Nucleus accumbens (tissue), 56 donors: ENCODE measurements at regions not wholly inside any gene's neighbourhood (a gene's known extent, or its start where the extent isn't known, plus 50 kb on each side); places are given as distances from the start of the nearest gene placed in this dataset.

ENCODE experiments used
- DNase-seq, 56 donors: peaks; one replicate each; lab custom pipeline; 2025; lab: John Stamatoyannopoulos, UW

DNA sequence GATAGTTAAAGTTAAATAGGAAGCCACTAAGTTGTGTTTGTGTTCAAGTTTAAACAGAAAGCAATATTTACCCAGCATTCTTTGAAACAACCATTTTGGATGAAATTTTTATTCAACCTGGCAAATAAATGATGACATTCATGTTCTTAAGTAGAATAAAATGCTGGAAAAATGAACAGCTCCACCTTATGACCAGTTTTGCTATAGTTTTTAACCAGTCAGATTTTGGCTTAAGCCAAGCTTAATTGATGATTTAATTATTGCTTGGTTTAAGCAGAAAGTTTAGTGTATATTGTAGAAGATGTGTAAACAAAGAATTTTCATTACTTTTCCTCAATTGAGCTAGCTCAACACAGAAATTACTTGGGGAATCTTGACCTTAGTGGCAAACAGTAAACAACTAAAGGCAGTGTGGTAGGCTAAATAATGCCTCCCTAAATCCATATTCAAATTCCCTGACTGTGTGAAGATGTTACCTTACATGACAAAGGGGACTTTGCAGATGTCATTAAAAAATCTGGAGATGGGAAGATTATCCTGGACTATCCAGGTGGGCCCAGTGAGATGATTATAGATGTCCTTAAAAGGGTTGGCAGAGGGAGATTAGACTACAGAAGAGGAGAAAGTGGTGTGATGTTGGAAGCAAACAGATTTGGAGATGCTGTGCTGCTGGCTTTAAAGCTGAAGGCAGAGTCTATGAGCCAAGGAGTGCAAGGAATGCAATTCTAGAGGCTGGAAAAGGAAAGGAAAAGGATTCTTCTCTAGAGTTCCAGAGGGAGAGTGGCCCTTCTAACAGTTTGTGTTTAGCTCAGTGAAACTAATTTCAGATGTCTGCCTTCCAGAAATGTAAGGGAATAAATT lies 448.6 kb upstream of the GOLIM4 start:
- no peak for DNase-seq

DNA sequence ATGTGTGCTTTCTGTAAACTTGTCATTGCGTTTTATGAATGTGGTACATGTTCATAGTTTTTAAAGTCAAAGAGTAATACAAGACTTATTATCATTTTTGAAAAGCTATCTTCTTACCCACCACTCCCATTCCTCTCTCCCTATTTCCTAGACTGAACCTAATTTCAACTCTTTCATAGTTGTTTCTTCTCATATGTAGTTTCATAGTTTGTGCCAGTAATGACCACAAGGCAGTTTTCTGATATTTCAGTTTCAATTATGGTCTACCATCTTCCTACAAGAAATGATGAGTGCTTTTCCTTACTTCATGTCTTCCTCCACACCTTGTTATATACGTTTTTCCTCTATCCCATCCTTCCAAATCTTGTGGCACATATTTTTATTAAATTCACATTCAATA lies 445.0 kb upstream of the GOLIM4 start:
- DNase-seq: no peak

DNA sequence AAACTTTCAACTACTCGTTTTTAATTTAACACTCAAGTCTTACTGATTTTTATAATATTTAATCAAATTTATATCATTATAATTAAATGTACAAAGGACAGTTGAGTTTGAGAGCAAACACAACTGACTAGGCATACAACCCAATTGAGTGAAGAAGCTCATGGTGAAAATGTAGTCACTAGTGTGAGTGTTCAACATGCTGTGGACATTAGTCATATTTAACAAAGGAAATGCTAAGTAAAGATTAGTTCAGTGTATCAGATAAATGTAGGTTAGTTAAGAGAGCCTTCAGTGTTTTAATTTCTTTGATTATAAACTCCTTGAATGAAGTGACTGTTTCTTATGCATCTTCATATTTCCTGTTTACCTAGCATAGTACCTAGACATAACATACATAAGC lies 444.2 kb upstream of the GOLIM4 start:
- DNase-seq: no peak

DNA sequence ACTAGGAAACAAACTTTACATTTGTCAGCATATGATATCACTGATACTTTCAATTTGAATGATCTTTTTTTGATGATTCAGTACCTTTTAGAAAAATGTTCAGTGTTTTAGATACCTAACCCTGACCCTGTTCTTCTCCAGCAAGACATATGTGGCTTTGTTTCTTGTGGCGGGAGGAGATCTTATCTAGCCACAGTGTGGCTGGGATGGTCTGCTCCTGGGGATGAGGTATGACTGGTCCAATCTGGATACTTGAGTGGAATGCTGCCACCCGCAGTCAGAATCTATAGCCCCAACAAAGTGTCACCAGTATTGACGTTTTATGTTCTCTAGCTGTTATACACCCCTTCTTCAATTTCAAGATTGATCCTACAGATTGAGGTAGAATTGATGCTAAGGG lies 439.0 kb upstream of the GOLIM4 start:
- DNase-seq: no peak

DNA sequence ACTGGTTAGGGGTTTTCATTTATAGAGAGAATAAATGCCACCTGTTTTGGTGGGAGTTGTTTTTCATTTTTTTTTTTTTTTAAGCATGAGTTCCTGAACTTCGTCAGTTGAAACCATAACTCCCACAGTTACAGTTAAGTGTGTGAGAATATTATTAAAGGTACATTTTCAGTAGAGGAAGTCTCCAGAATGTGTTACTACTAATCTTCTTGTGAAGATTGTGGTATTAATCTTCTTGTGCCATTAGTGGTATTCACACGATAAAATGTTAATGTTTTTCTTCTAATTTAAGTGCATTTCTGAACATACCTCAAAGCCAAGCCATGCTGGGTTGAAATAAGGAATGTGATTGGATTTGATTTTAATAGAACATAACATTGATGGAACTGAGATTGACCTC lies 437.9 kb upstream of the GOLIM4 start:
- DNase-seq: no peak

DNA sequence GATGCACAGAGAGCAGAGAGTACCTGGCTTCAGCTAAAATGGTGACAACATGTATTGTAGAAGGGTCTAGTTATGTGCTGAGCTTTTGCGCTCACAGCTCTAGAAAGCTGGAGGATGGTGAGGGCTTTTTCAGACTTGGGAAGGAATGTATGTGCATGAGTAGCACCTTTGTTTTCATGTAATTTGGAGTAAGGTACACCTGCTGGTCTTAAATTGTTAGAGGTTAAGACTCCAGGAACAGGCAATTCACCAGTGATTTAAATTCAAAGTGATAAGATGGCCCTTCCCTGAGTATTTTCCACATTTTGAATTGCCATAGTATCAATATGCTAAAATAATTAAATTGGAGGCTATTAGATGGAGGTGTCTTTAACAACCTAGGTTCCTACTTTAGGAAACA lies 436.4 kb upstream of the GOLIM4 start:
- no peak for DNase-seq

DNA sequence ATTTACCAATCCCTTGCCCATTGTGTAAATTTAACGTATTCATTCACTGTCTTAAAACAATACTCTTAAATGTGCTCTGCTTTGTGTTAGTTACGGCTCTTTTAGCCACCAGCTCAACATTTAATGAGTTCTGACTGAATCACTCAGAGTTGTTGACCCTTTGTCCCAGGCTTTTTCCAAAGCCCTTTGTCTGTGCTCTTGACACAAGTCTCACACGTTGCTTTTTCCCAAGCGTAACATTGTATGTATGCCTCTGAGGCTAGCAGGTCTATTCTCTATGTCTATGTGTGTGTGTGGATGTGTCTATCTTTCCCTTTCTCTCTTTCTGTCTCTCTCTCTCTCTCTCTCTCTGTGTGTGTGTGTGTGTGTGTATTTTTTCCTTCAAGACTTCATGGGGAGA lies 435.4 kb upstream of the GOLIM4 start:
- DNase-seq: no peak

DNA sequence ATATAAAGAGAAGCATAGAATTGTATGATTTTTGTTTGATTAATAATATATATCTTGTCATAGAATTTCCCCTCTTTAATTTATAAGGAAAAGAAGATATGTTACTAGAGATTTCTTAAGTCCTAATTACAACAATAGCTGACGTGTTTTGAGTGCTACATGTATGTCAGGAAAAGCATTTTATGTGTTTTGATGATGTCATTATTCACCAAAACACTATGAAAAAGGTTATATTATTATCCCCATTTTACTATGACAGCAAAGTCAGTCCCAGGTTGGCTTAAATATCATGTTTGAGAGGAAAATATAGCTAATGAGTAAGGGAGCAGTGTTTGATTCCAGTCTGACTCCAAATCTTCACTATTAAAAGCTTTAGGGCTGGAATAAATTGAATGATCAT lies 428.4 kb upstream of the GOLIM4 start:
- no peak for DNase-seq

DNA sequence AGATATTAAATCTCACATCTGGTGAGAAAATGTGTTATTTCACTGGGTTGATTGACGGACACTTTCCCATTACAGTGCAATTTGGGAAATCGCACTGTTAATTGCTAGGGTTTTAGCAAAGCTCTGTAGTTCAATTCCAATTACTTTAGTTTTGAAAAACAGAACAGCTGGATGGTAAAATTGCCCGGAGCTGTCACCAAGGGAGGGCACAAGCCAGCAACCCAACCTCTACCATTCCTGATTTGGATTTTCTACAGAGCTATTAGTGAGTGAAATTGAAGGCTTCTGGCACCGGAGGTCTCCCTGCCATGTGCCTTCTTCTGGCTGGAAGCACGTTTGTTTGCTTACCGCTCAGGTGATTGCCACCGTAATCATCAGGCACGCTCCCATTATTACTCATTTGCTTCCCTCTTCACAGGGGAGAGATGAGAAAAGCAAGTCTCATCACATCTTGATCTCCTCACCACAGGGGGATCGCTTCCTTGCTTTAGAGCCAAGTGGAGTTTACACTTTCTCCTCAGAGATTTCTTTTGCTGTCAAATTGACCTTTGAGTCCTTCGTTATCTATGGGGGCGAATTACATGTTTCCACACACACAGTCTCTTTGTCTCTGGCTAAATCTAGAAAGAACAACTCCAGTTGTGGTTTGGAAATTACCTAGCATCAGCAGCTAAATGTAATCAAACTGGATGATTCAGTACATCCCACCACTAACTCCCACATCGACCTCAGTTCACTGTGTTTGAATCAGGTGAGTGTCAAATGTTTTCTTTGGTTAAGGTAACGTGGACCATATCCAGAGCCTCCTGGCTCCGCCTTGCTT lies 421.7 kb upstream of the GOLIM4 start:
- DNase-seq: peak in 8 of 56 donors; percentile 3 to 38 (median 14)

DNA sequence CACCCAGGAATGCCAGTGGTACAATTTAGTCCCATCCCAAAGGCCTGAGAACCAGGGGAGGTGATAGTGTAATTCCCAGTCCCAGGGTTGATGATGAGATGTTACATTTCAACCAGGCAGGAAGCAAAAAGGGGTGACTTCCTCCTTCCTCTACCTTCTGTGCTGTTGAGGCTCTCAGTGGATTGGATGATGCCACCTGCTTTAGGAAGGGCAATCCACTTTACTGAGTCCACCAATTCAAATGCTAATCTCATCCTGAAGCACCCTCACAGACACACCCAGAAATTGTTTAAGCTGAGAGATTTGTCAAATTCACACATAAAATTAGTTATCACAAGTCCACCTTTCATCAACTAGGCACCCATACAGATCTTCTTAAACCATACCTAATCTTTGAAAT lies 418.5 kb upstream of the GOLIM4 start:
- no peak for DNase-seq

DNA sequence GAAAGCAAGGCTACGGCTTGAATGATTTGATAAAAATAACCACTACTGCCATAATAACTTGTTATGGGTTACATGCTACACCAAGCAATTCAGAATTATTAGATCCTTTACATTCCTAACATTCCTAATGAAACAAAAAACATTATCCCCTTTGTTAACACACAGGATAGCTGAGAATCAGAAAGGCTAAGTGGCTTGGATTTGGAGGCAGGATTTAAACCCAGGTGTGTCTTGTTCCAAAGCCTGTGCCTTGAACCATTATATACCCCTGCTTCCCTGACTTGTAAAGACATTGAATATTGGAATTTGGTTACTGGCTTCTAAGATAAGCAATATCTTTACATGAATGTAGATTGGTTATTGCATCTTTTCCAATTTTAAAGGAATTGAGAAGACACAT lies 417.1 kb upstream of the GOLIM4 start:
- no peak for DNase-seq

DNA sequence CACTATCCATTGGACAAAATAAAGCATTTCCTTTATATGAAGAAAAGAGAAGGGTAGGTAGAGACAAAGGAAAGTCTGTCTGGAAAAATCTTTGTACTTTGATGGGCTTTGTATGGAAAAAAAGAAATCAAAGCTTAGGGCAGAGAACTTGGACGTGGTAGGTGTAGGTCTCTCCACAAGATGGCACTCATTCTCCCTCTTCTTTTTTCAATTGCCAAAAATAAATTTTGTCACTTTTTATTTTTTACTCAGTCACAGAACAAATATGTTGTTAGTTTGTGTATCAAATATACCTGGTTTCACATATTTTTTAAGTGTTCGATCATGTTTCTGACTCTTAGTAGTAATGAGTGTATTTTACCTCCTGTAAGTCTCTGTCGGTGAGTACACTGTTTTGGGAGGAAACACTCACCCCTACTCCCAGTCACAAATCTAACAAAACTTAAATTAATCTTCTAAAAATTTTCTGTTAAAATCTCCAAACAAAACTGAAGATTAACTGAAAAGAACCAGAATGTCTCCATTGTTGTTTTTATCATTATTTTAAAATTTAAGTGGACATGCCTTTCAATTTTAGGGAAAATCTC lies 415.8 kb upstream of the GOLIM4 start:
- DNase-seq: no peak

DNA sequence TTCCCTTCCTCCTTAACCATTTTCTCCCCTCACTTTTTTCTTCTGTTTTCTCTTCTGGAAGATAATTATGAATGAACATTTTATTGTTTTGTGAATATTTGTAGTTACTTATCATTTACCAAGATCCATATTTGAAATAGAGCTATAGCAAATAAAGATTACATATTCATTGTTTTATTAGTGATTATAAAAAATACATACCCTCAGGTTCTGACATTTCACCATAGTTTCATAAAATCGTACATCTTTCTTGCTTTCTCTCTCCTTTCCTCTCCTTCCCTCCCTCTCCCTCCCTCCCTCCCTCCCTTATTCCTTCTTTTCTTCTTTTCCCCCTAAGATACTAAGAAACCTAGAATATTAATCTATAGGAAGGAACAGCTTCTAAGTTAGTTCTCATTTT lies 410.9 kb upstream of the GOLIM4 start:
- no peak for DNase-seq

DNA sequence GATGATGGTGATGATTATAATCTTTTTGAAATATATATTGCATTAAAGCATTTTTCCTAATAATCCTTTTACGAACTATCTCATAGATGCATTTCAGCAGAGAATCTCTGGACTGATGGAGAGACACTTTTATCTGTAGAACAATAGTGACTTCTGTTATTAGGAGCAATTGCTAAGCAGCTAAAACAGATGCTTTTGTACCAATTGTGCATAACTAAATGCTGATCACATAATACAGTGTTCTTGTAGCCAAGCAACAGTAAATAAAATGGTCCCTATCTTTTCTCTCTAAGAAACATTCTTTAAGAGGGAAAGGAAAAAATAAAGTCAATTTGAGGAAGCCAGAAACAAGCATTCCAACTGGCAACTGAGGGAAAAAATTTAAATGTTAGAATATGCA lies 405.8 kb upstream of the GOLIM4 start:
- DNase-seq: no peak

DNA sequence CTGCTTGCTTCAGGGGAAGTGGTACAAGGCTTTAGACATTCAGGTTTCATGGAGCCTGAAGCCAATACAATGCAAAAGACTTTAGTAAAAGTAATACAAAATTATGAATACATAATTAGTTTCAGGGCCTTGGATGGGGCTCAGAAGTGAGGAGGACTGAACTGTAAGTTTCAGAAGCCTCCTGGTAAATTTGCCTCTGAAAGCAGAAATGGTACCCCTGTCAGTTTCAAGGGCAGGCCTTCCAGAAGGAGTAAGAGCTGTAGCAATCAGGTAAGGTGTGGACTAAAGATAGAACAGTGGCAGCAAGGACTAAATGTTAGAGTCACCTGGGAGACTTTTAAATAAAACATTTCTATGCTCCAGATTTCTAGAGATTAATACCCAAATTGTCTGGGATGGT lies 402.5 kb upstream of the GOLIM4 start:
- no peak for DNase-seq

DNA sequence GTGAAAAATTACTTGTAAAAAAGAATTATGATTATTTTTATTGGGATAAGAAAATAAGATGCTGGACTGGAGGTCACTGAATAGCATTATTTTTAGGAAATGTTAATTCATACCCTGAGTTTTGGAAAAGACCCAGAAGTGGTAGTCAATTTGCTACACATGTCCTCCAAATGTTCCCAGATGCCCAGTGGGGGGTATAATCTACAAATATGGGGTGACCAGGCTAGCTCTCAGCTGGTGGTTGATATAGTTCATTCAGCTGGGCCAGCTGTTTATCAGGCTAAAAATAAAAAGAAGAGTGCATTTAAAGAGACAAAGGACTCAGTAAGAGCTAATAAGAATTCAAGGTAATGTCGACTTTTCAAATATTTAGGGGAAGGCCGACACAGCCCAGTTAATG lies 402.0 kb upstream of the GOLIM4 start:
- DNase-seq: no peak

DNA sequence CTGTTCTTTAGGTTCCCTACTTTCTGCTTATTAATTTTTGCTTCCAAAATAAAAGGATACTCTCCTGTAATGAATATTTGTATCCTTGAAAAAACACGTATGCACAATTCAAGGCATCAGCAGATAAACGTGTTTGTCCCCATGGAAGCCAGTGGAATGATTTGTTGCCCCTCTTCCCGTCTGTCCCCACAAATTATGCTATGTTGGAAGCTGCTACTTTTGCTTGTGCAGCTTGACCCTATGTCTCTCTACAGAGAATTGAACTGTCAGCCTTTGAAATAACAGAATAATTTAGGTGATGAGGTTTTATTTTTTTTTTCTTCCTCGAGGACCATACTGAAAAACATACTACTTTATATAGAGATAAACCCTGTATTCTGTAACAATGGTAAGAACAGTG lies 401.5 kb upstream of the GOLIM4 start:
- no peak for DNase-seq

DNA sequence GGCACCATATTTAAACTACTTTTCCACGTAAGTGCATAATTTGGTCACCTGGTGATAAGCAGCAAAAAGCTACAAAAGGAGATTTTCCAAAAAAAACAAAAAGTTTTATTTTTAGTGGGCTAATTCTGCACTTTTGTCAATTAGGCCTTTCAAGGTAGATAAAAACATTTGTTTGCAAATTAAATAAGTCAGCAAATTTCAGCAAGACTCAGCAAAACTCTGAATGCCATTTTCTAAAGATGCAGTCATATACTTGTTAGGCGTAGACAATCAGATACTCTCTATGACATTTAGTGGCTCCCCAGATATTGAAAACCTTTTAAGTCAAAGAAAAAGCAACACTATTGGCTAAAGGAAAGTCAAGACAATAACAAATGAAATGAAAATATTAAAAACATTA lies 400.2 kb upstream of the GOLIM4 start:
- no peak for DNase-seq

DNA sequence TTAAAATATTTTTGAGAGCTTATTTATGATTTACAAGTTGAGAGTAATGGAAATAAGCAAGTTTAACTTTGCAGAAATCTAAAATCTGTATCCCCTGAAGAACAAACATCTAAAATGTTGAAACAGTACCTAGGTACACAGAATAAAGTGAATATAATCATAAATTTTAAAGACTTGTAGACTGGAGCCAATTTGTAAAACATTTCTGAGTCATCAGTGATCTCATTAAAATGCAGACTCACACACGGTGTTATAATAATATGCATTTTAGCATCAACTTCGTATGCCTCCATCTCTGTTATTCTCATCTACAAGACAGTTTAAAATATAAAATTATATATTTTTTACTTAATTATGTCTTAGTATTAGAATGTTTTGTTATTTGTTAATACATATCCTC lies 399.5 kb upstream of the GOLIM4 start:
- DNase-seq: no peak

DNA sequence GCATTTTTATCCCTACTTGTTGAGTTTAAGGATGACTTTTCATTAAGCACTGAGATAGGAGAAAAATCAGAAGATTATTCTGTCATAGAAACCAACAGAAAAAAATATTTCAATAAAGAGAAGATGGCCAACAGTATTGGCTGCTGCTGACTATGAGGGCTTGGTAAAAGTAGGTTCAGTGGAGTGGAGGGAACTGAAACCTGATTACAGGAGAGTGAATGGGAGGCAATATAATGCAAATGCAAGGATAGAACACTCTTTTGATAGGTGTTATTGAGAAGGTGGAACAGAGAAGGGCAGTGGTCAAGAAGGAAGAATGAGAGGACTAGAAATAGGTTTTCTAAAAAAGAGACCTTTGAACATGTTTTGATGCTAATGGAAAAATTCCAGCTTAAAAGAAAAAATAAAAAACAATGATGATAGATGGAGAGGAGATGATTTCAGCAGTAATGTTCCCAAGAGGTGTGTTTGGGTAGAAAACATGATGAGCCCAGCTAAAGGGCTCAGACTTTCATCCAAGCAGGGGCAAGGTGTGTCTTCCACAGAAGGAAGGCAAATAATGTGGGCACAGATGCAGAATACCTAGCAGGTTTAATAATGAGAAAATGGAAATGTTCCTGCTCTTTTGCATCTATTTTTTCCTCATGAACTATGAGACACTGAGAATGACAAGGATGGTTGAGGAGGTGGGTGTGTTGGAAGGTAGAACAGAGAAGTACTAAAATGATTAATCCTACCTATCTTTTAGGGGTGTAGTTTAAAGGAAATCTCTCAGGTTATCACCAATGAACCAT lies 397.9 kb upstream of the GOLIM4 start:
- DNase-seq: peak in 2 of 56 donors; percentile 8 to 10

DNA sequence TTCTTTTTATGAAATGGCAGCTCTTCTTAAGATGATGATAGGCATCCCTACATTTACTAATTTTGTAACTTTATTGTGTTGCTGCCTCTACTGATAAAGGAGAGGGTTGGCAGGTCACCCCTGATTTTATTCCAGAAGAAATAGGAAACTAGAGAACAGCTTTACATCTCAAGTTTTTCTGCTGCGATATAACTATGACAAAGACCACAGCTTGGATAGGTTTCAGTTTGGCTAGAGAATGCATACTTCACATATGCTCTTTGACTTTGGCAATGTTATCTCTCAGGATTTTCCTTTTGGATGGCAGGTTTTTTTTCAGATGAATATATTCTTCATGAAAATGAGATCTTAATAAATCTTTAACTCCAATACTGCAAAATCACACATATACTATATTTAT lies 395.3 kb upstream of the GOLIM4 start:
- DNase-seq: no peak
